ENCODE measurements at regions not wholly inside any gene's neighbourhood (a gene's known extent, or its start where the extent isn't known, plus 50 kb on each side); places are given as distances from the start of the nearest gene placed in this dataset.
"Not testable (repeated sequence)": the region's sequence is repeated elsewhere in the genome, so short reads cannot be mapped to it uniquely, and the experiment has no call there.

DNA sequence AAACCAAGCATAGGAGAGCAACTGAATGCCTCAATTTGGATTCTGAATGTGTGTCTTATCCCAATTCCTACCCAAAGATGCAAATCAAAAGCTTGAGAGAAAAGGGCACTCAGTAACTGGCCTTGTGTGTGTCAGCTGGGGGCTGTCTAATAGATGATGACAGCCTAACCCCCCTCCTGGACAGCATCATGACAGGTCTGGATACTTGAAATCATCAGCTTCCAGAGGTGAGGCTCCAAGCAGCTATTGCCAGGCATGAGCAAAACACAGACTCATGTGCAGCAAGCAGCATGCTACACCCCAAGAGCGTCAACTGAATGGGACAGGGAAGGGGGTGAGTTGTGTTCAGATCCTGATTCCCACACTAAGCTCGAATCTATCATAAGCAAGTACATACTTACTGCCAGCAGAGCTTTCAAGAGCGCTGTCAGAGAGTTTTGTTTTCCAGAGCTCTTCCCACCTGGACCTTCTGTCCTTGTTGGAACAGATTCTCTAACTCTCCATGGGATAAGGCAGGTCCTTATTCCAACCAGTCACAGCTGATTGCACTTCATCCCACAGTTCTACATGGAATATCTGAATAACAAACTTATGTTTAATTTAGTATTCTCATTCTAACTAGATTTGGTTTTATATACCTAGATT lies 467.5 kb downstream of the DTWD2 start:
- Mint-ChIP-seq H3K36me3 (ENCODE audit: low read depth) (no peaks in the 10 kb centered on the region), H3K4me3 (no peak overlapping the region), H3K27ac (no peak overlapping the region), H3K4me1 (ENCODE audit: low read depth) (no peaks in the 10 kb centered on the region), H3K27me3 (ENCODE audit: insufficient read depth) (no peaks in the 10 kb centered on the region), H3K9me3 (no peaks in the 10 kb centered on the region)
- no peak for DNase-seq (ENCODE audit: low spot score)
- intact Hi-C loops (cut with micrococcal nuclease): no loop called here

DNA sequence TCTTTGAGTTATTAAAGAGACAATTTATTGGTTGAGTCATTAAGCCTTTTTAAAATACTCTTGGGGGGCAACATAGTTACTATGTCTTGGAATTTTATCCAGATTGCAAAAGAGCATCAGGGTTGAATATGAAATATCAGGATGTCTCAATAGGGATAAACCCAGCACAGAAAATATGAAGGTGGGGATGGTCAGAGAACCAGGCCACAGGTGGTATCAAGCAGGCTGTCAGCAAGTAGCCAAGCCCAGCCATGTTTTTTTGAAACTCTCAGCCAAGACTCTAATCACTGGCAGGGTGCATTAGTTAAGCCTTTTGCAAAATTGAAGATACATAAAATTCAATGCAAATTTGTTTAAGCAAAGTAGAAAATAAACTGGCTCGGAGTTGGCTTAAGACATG lies 468.9 kb downstream of the DTWD2 start:
- no peak for DNase-seq (ENCODE audit: low spot score)
- Mint-ChIP-seq H3K27me3 (ENCODE audit: insufficient read depth) (no peaks in the 10 kb centered on the region), H3K4me1 (ENCODE audit: low read depth) (no peaks in the 10 kb centered on the region), H3K9me3 (no peaks in the 10 kb centered on the region), H3K36me3 (ENCODE audit: low read depth) (no peaks in the 10 kb centered on the region), H3K4me3 (no peak overlapping the region), H3K27ac (no peak overlapping the region)
- intact Hi-C loops (cut with micrococcal nuclease): no loop called here

DNA sequence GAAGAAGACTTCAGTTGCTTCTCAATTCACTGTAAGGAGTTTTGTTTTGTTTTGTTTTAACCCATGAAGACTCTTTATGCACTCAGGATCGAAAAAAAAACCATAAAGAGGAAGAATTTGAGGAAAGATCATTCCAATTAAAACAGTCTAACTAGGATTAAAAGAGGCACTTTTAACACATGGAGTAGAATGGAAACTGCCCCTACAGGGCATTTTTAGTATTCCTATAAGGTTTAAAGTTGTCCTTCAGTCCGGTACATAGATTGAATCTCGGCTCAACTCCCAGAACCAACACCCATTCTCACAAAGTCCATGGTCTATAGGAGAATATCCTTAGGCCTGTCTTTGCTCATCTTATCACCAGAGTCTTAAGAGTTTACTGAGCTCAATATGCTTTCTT lies 469.6 kb downstream of the DTWD2 start:
- Mint-ChIP-seq H3K27me3 (ENCODE audit: insufficient read depth) (no peaks in the 10 kb centered on the region), H3K4me3 (no peak overlapping the region), H3K27ac (no peak overlapping the region), H3K9me3 (no peaks in the 10 kb centered on the region), H3K36me3 (ENCODE audit: low read depth) (no peaks in the 10 kb centered on the region), H3K4me1 (ENCODE audit: low read depth) (no peaks in the 10 kb centered on the region)
- no peak for DNase-seq (ENCODE audit: low spot score)
- intact Hi-C loops (cut with micrococcal nuclease): no loop called here

DNA sequence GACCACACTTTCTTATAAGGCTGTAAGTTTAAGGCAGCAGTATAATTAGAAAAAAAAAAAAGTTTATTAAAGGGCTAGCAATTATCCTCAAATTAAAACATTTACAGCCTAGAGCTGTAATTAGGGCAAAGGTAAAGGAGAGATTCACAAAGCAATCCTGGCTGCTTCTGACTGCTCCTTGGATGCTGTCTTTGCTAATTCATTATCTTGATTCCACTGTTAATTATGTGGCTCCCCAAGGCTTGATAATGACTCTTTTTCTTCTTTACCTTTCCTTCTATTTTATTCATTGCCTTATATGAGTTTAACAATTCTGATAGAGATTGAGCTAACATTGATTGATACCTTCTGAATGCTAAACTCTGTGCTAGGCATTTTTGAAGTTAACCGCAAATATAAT lies 476.5 kb downstream of the DTWD2 start:
- Mint-ChIP-seq H3K27ac (no peak overlapping the region), H3K4me3 (no peak overlapping the region), H3K36me3 (ENCODE audit: low read depth) (no peaks in the 10 kb centered on the region), H3K4me1 (ENCODE audit: low read depth) (no peaks in the 10 kb centered on the region), H3K27me3 (ENCODE audit: insufficient read depth) (no peaks in the 10 kb centered on the region), H3K9me3 (no peaks in the 10 kb centered on the region)
- intact Hi-C loops (cut with micrococcal nuclease): no loop called here
- DNase-seq (ENCODE audit: low spot score): no peak

DNA sequence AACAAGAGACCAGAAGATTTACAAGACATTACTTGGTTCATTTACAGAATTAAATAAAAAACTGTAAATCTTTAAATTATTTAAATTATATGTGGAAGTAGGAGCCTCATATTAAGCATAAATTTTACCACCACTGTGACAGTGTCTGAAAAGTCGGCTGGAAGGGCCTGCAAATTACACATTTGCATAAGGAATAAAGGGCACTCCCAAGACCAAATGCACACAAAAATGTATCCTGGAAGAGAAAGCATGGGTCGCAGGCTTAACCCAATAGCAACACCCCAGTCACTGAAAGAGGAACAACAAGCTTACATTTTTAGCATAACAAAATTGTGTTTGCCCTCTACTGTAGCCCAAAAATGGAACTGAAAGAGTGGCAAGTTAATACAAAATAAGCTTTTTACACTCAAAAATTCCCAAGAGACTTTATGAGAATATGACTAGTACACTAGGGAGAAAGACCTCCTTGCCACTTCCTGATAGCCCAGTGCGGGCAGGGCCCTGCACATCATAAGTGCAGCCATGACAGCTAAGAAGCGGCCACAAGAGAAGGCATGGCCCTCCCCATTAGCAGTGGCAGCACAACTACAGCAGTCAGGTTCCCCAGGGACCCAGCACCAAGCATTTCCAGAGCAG lies 482.0 kb downstream of the DTWD2 start:
- intact Hi-C loops (cut with micrococcal nuclease): no loop called here
- DNase-seq (ENCODE audit: low spot score): no peak
- Mint-ChIP-seq H3K4me1 (ENCODE audit: low read depth) (no peaks in the 10 kb centered on the region), H3K9me3 (peaks cover 8% of the 10 kb centered on the region), H3K4me3 (no peak overlapping the region), H3K27me3 (ENCODE audit: insufficient read depth) (no peaks in the 10 kb centered on the region), H3K36me3 (ENCODE audit: low read depth) (no peaks in the 10 kb centered on the region), H3K27ac (no peak overlapping the region)

DNA sequence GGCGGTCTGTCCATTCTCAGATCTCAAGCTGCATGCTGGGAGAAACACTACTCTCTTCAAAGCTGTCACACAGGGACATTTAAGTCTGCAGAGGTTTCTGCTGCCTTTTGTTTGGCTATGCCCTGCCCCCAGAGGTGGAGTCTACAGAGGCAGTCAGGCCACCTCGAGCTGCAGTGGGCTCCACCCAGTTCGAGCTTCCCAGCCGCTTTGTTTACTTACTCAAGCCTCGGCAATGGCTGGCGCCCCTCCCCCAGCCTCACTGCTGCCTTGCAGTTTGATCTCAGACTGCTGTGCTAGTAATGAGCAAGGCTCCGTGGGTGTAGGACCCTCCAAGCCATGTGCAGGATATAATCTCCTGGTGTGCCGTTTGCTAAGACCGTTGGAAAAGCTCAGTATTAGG lies 486.1 kb downstream of the DTWD2 start:
- H3K4me1 Mint-ChIP-seq (ENCODE audit: low read depth); H3K27ac Mint-ChIP-seq; H3K4me3 Mint-ChIP-seq; DNase-seq (ENCODE audit: low spot score); H3K27me3 Mint-ChIP-seq (ENCODE audit: insufficient read depth); H3K36me3 Mint-ChIP-seq (ENCODE audit: low read depth); intact Hi-C loops (cut with micrococcal nuclease); H3K9me3 Mint-ChIP-seq: not testable (repeated sequence)

DNA sequence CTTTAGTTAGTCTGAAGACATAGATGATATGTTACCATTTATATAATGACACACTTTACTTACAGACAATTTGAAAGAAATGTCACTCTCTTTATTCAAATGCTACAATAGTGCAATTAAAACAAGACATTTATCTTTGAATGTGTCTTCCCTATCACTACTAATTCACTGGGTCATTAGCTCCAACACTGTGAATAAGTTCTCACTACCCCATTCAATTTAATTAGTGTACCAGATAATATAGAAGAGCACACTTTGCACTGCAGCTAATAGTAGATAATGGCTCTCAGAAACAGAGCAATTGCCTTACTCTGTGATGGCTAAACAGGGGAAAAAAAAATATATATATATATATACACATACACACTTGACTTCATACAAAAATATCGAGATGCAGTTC lies 497.0 kb downstream of the DTWD2 start:
- Mint-ChIP-seq H3K27me3 (ENCODE audit: insufficient read depth) (no peaks in the 10 kb centered on the region), H3K4me3 (no peak overlapping the region), H3K9me3 (no peaks in the 10 kb centered on the region), H3K27ac (no peak overlapping the region), H3K4me1 (ENCODE audit: low read depth) (no peaks in the 10 kb centered on the region), H3K36me3 (ENCODE audit: low read depth) (no peaks in the 10 kb centered on the region)
- DNase-seq (ENCODE audit: low spot score): no peak
- intact Hi-C loops (cut with micrococcal nuclease): no loop called here

DNA sequence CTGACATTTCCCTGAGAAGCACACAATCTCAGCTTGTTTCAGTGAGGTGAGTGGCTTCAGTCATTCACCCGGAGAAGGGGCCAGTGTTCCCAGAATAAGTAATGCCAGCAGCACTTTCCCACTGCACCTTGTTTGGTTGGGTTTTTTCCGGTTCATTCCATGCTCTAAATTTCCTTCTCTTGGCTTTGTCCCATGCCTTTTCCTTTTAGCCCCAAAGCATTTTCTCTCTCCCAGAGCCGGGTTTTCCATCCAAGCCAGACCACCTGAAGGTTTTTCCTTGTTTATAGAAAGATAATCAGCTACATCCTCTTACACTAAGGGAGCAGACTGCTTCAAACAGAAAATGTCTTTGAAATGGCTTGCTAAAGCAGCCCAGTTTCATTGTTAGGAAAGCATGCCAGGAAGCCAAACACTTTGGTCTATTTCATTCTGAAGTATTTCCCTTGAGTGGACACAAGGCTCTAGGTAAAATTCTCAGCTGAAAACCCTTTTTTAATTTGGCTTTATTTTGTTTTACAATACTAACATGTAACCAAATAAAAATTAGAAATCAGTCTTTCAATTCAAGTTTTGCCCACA lies 501.6 kb downstream of the DTWD2 start:
- intact Hi-C loops (cut with micrococcal nuclease): no loop called here

DNA sequence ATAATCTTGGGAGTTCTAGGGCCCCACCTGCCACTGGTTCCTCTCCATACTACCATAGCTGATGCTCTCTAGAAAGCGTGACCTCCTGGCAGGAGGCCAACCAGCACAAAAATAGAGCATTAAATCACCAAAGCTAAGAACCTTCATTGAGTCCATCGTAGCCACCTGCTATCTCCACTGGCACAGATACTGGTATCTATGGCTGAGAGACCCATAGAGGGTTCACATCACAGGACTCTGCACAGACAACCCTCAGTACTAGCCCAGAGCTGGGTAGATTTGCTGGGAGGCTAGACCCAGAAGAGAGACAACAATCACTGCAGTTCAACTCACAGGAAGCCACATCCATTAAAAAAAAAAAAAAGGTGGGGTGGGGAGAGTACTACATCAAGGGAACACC lies 509.1 kb downstream of the DTWD2 start:
- Mint-ChIP-seq H3K9me3 (peaks cover 10% of the 10 kb centered on the region), H3K27me3 (ENCODE audit: insufficient read depth) (no peaks in the 10 kb centered on the region), H3K4me1 (ENCODE audit: low read depth) (no peaks in the 10 kb centered on the region), H3K4me3 (no peak overlapping the region), H3K27ac (no peak overlapping the region), H3K36me3 (ENCODE audit: low read depth) (no peaks in the 10 kb centered on the region)
- DNase-seq (ENCODE audit: low spot score): no peak
- intact Hi-C loops (cut with micrococcal nuclease): no loop called here

More for the DNA sequence above, 501.6 kb downstream of the DTWD2 start:
- Mint-ChIP-seq H3K27me3 (ENCODE audit: insufficient read depth) (no peaks in the 10 kb centered on the region), H3K9me3 (peaks cover 2% of the 10 kb centered on the region), H3K36me3 (ENCODE audit: low read depth) (no peaks in the 10 kb centered on the region), H3K27ac (no peak overlapping the region), H3K4me3 (no peak overlapping the region), H3K4me1 (ENCODE audit: low read depth) (no peaks in the 10 kb centered on the region)
- DNase-seq (ENCODE audit: low spot score): no peak

DNA sequence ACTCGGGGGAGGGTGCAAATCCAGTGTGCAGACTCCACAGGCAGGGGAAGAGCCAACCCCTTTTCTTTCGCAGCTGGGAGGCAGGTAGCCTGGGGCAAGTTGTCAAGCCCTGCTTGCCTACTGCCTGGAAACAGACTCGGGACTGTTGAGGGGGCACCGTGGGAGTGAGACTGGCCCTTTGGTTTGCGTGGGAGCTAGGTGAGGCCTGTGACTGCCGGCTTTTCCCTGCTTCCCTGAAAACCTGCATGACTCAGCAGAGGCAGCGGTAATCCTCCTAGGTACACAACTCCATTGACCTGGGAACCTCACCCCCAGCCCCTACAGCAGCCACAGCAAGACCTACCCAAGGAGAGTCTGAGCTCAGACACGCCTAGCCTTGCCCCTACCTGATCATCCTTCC lies 509.5 kb downstream of the DTWD2 start:
- H3K9me3 Mint-ChIP-seq: peaks cover 10% of the 10 kb centered on the region

DNA sequence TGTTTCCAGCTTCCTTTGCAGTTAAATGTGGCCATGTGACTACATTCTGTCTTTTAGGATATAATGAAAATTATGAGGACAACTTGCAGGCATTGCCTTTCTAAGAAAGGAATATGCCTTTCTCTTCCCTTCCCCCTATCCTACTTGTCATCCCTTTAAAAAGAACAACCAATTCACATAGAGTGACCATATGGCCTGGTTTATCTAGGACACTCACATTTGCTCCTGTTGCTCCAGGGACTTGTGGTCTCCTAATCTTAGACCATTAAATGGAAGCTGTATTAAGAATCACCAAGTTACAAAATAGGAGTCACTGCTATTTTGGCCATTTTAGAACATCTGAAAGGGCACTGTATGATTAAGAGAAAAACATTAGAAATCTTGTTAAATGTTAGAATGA lies 520.3 kb downstream of the DTWD2 start:
- Mint-ChIP-seq H3K27me3 (ENCODE audit: insufficient read depth) (no peaks in the 10 kb centered on the region), H3K27ac (no peak overlapping the region), H3K36me3 (ENCODE audit: low read depth) (no peaks in the 10 kb centered on the region), H3K4me1 (ENCODE audit: low read depth) (no peaks in the 10 kb centered on the region), H3K4me3 (no peak overlapping the region), H3K9me3 (no peaks in the 10 kb centered on the region)
- intact Hi-C loops (cut with micrococcal nuclease): no loop called here
- no peak for DNase-seq (ENCODE audit: low spot score)

More for the DNA sequence above, 509.5 kb downstream of the DTWD2 start:
- no peak for DNase-seq (ENCODE audit: low spot score)
- H3K27me3 Mint-ChIP-seq (ENCODE audit: insufficient read depth): no peaks in the 10 kb centered on the region
- intact Hi-C loops (cut with micrococcal nuclease): no loop called here
- no peak overlapping the region for H3K27ac Mint-ChIP-seq
- H3K36me3 Mint-ChIP-seq (ENCODE audit: low read depth): no peaks in the 10 kb centered on the region
- no peaks in the 10 kb centered on the region for H3K4me1 Mint-ChIP-seq (ENCODE audit: low read depth)
- no peak overlapping the region for H3K4me3 Mint-ChIP-seq

DNA sequence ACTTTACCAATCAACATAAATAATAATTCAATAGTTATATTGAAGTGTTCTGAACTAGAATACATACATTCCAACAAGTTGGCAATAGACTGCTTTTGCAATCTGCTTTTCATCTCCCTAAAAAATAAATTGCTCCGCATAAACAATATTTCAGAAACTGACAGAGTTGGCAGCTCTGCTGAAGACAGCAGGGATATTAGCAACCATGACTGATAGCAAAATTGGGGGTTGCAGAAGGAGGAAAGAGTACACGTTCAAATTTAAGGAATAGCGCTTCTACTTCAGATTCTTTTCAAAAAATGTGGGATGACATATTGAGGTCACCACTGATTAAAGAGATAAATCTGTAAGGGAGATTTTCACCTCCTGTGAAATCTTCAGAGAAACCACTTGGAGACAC lies 521.2 kb downstream of the DTWD2 start:
- no peaks in the 10 kb centered on the region for H3K36me3 Mint-ChIP-seq (ENCODE audit: low read depth)
- intact Hi-C loops (cut with micrococcal nuclease): no loop called here

DNA sequence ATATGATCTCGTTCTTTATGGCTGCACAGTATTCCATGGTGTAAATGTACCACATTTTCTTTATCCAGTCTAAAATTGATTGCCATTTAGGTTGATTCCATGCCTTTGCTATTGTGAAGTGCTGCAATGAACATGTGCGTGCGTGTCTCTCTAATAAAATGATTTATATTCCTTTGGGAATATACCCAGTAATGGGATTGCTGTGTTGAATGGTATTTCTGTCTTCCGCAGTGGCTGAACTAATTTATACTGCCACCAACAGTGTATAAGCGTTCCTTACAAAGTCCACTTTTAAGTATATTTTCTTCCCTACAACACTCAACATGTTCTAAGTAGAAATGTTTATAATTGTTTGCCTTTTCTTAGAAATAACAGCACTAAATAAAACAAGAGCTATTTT lies 521.9 kb downstream of the DTWD2 start:
- no peaks in the 10 kb centered on the region for H3K4me1 Mint-ChIP-seq (ENCODE audit: low read depth)
- no peaks in the 10 kb centered on the region for H3K9me3 Mint-ChIP-seq
- no peaks in the 10 kb centered on the region for H3K36me3 Mint-ChIP-seq (ENCODE audit: low read depth)
- no peak for DNase-seq (ENCODE audit: low spot score)
- no peak overlapping the region for H3K27ac Mint-ChIP-seq
- H3K27me3 Mint-ChIP-seq (ENCODE audit: insufficient read depth): no peaks in the 10 kb centered on the region
- intact Hi-C loops (cut with micrococcal nuclease): no loop called here
- H3K4me3 Mint-ChIP-seq: no peak overlapping the region

More for the DNA sequence above, 521.2 kb downstream of the DTWD2 start:
- Mint-ChIP-seq H3K27me3 (ENCODE audit: insufficient read depth) (no peaks in the 10 kb centered on the region), H3K4me1 (ENCODE audit: low read depth) (no peaks in the 10 kb centered on the region), H3K9me3 (no peaks in the 10 kb centered on the region), H3K27ac (no peak overlapping the region), H3K4me3 (no peak overlapping the region)
- DNase-seq (ENCODE audit: low spot score): no peak
